SK-N-SH (cell line): ENCODE measurements at regions not wholly inside any gene's neighbourhood (a gene's known extent, or its start where the extent isn't known, plus 50 kb on each side); places are given as distances from the start of the nearest gene placed in this dataset.

Source experiments
- CTCF ChIA-PET: fragments of 300-600, 350-600 bp; formaldehyde crosslinking; extraction: SDS; loops from one replicate; lab custom pipeline; 2021; lab: Yijun Ruan, JAX
- POLR2A ChIA-PET: fragments of 350-600 bp; sonication (Branson Sonifier 250); formaldehyde crosslinking; extraction: SDS; loops from one replicate; lab custom pipeline; 2020; ENCODE audit warnings: antibody characterized with exemption, inconsistent platforms; lab: Yijun Ruan, JAX
- DNase-seq: peaks from one replicate; pipeline ENCODE4 v3.0.0; 2012
- H2AFZ ChIP-seq: fragments of 200-600 bp; sonication (generic); 2 replicates; pipeline ENCODE4 v1.8.1; 2016; ENCODE audit warnings: antibody characterized with exemption, mild to moderate bottlenecking, low read depth
- H3F3A ChIP-seq: fragments of 200-600 bp; sonication (generic); replicated peaks from 2 replicates; pipeline ENCODE3; 2016; ENCODE audit warnings: antibody characterized with exemption, mild to moderate bottlenecking; ENCODE audit not compliant: insufficient read depth
- H3K27ac ChIP-seq, 2 experiments: fragments of 200-500 bp in 1 of 2; fragments of 200-600 bp in 1 of 2; sonication (Bioruptor generic) in 1 of 2; sonication (generic), shearing (Covaris generic) in 1 of 2; 2 replicates each; pipeline versions ENCODE4 v1.5.1 to v1.6.1; 2014 to 2016; ENCODE audit warnings: low read depth in 2 of 2, inconsistent platforms in 1 of 2, low read length in 1 of 2, mild to moderate bottlenecking in 1 of 2, mixed read lengths in 1 of 2
- H3K27me3 ChIP-seq: fragments of 200-600 bp; sonication (generic), shearing (Covaris generic); 2 replicates; pipeline ENCODE4 v1.6.1; 2016; ENCODE audit warnings: mixed run types; ENCODE audit not compliant: insufficient read depth
- H3K36me3 ChIP-seq, 2 experiments: fragments of 200-500 bp in 1 of 2; fragments of 200-600 bp in 1 of 2; sonication (Bioruptor generic) in 1 of 2; sonication (generic) in 1 of 2; replicated peaks in 1 of 2; 2 replicates each; pipeline versions ENCODE3 to v1.5.1; 2014 to 2016; ENCODE audit warnings: low read length in 1 of 2, mild to moderate bottlenecking in 1 of 2; ENCODE audit not compliant: insufficient read depth in 2 of 2, control insufficient read depth in 1 of 2
- H3K4me1 ChIP-seq, 2 experiments: fragments of 200-500 bp in 1 of 2; fragments of 200-600 bp in 1 of 2; sonication (Bioruptor generic) in 1 of 2; sonication (generic), shearing (Covaris generic) in 1 of 2; 2 replicates each; pipeline versions ENCODE4 v1.5.1 to v1.6.1; 2014 to 2016; ENCODE audit warnings: low read depth in 1 of 2, low read length in 1 of 2, mixed run types in 1 of 2; ENCODE audit not compliant: insufficient read depth in 2 of 2, control insufficient read depth in 1 of 2
- H3K4me2 ChIP-seq: fragments of 200-600 bp; sonication (generic), shearing (Covaris generic); 2 replicates; pipeline ENCODE4 v1.6.1; 2017; ENCODE audit warnings: mixed run types
- H3K4me3 ChIP-seq, 2 experiments: fragments of 200-500 bp in 1 of 2; fragments of 200-600 bp in 1 of 2; sonication (Bioruptor generic) in 1 of 2; sonication (generic), shearing (Covaris generic) in 1 of 2; 2 replicates each; pipeline versions ENCODE4 v1.5.1 to v1.8.1; 2014 to 2016; ENCODE audit warnings: low read depth in 2 of 2, inconsistent platforms in 1 of 2, low read length in 1 of 2, mild to moderate bottlenecking in 1 of 2, mixed read lengths in 1 of 2, moderate library complexity in 1 of 2
- H3K79me2 ChIP-seq: fragments of 200-600 bp; sonication (generic); 2 replicates; pipeline ENCODE4 v1.8.1; 2017; ENCODE audit warnings: mild to moderate bottlenecking; ENCODE audit not compliant: insufficient read depth
- H3K9ac ChIP-seq: fragments of 200-600 bp; sonication (generic); 2 replicates; pipeline ENCODE4 v1.6.1; 2017; ENCODE audit warnings: mixed run types
- H3K9me2 ChIP-seq: fragments of 200-600 bp; sonication (generic); 2 replicates; pipeline ENCODE4 v1.6.1; 2017; ENCODE audit warnings: mixed run types
- H3K9me3 ChIP-seq: fragments of 200-600 bp; sonication (generic); 2 replicates; pipeline ENCODE4 v1.6.1; 2017; ENCODE audit warnings: mixed run types, mild to moderate bottlenecking, moderate library complexity
- H4K20me1 ChIP-seq: fragments of 200-600 bp; sonication (generic); 2 replicates; pipeline ENCODE4 v1.6.1; 2017; ENCODE audit warnings: mild to moderate bottlenecking, mixed run types; ENCODE audit not compliant: insufficient read depth
- CHD2 ChIP-seq: fragments of 150-350 bp; IDR thresholded peaks from 2 replicates; pipeline ENCODE4 v1.6.1; 2018; ENCODE audit warnings: low read length; ENCODE audit not compliant: partially characterized antibody
- ELF1 ChIP-seq: IDR thresholded peaks from 2 replicates; pipeline ENCODE4 v1.4.0; 2012
- EP300 ChIP-seq, 2 experiments: IDR thresholded peaks; 2 replicates each; pipeline versions ENCODE4 v1.4.0 to v1.6.1; 2012; ENCODE audit warnings: borderline replicate concordance in 1 of 2, low read depth in 1 of 2, low read length in 1 of 2
- EZH2phosphoT487 ChIP-seq: fragments of 200-600 bp; sonication (generic); IDR thresholded peaks from 2 replicates; pipeline ENCODE4 v1.6.1; 2017; ENCODE audit warnings: low read depth, mixed run types, mild to moderate bottlenecking, antibody characterized with exemption, moderate library complexity, borderline replicate concordance
- FOSL2 ChIP-seq: IDR thresholded peaks from 2 replicates; pipeline ENCODE4 v1.4.0; 2012; ENCODE audit warnings: low read depth, mild to moderate bottlenecking, moderate library complexity, borderline replicate concordance
- GABPA ChIP-seq: IDR thresholded peaks from 2 replicates; pipeline ENCODE4 v1.4.0; 2012; ENCODE audit warnings: low read depth, mild to moderate bottlenecking
- GATA2 ChIP-seq: sonication (generic); formaldehyde crosslinking; IDR thresholded peaks from 2 replicates; pipeline ENCODE4 v1.5.0; 2020; ENCODE audit warnings: mild to moderate bottlenecking, missing genetic modification reagents
- JUND ChIP-seq: IDR thresholded peaks from 2 replicates; pipeline ENCODE4 v1.4.0; 2012
- MEF2A ChIP-seq: IDR thresholded peaks from 2 replicates; pipeline ENCODE4 v1.4.0; 2012; ENCODE audit warnings: low read depth, borderline replicate concordance
- MXI1 ChIP-seq: IDR thresholded peaks from 2 replicates; pipeline ENCODE4 v1.6.1; 2012; ENCODE audit warnings: mild to moderate bottlenecking, low read depth, low read length, improper control_type of control experiment
- PBX3 ChIP-seq: IDR thresholded peaks from 2 replicates; pipeline ENCODE4; 2012
- RCOR1 ChIP-seq: fragments of 150-350 bp; IDR thresholded peaks from 2 replicates; pipeline ENCODE4 v1.6.1; 2017; ENCODE audit warnings: antibody characterized with exemption, low read length
- RFX5 ChIP-seq: IDR thresholded peaks from 2 replicates; pipeline ENCODE4 v1.6.1; 2012; ENCODE audit warnings: mild to moderate bottlenecking, improper control_type of control experiment, low read length
- SIN3A ChIP-seq: IDR thresholded peaks from 2 replicates; pipeline ENCODE4 v1.6.1; 2012; ENCODE audit warnings: low read depth, mild to moderate bottlenecking, low read length, moderate library complexity, borderline replicate concordance
- WGBS: methylation state at CpG from one replicate; pipeline ENCODE4 v1.1.6; 2017; ENCODE audit warnings: low lambda C conversion rate; 5-methylcytosine and 5-hydroxymethylcytosine counted together
- TF ChIP-seq, protein P1 (sequence below): fragments of 150-350 bp; IDR thresholded peaks from 2 replicates; pipeline ENCODE4 v1.6.1; 2016; ENCODE audit warnings: mild to moderate bottlenecking, low read depth, low read length
- TF ChIP-seq, protein P2 (sequence below): IDR thresholded peaks from 2 replicates; pipeline ENCODE4 v1.4.0; 2012; ENCODE audit warnings: low read depth, borderline replicate concordance

GRCh38 chr10:44848211-44848610, 62.9 kb upstream of the TMEM72 start:
- no peaks in the 10 kb centered on the region for H3F3A ChIP-seq
- H3K79me2 ChIP-seq: no peaks in the 10 kb centered on the region
- H3K9me2 ChIP-seq: no peaks in the 10 kb centered on the region
- no peaks in the 10 kb centered on the region for H3K36me3 ChIP-seq
- CTCF ChIA-PET: interaction anchor here (1.2 to 2.7 kb wide), 2 partner anchors 10 to 16 kb away, joined by 3 to 22 read pairs; no protein-coding TSS in a partner anchor
- no peaks in the 10 kb centered on the region for H3K4me1 ChIP-seq
- POLR2A ChIA-PET: no interaction called here
- no peak for DNase-seq
- no peak overlapping the region for H2AFZ ChIP-seq
- H3K27me3 ChIP-seq: peaks cover 21% of the 10 kb centered on the region; the same call in 1 of the 2 replicates
- no peak overlapping the region for H3K4me3 ChIP-seq
- 9% methylated on average over 4 of the region's 4 CpGs for WGBS
- H3K4me2 ChIP-seq: no peak overlapping the region
- H4K20me1 ChIP-seq: no peaks in the 10 kb centered on the region
- H3K27ac ChIP-seq: no peak overlapping the region
- no peaks in the 10 kb centered on the region for H3K9me3 ChIP-seq
- TF ChIP-seq SIN3A: no peak
- TF ChIP-seq PBX3: no peak
- TF ChIP-seq, protein P1, sequence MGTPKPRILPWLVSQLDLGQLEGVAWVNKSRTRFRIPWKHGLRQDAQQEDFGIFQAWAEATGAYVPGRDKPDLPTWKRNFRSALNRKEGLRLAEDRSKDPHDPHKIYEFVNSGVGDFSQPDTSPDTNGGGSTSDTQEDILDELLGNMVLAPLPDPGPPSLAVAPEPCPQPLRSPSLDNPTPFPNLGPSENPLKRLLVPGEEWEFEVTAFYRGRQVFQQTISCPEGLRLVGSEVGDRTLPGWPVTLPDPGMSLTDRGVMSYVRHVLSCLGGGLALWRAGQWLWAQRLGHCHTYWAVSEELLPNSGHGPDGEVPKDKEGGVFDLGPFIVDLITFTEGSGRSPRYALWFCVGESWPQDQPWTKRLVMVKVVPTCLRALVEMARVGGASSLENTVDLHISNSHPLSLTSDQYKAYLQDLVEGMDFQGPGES: no peak
- TF ChIP-seq JUND: no peak
- no peak overlapping the region for H3K9ac ChIP-seq

DNA sequence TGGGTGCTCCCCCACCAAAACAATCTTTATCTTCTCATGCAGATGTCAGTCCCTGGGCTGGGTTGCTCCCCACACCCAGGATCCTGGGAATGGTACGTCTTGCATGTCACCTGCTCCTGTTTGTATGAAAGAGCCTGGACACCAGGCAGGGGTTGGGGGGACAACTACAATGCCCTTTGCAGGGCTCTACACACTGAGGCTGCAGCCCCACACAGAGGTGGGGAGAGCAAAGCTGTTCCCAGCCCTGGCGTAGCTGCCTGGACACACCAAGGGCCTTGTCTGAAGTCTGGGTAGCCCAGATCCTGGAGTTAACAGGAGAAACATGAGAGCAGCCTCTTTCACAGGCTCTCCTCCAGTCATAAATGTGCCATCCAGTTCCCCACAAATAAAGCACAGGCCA, 61.2 kb upstream of the TMEM72 start:
- H3F3A ChIP-seq: no peaks in the 10 kb centered on the region
- TF ChIP-seq SIN3A (no peak), MEF2A (no peak), CHD2 (no peak), JUND (no peak), ELF1 (no peak), GATA2 (no peak), RCOR1 (no peak), EP300 (IDR thresholded peaks at IDR 0.05; ENCODE audit: borderline replicate concordance in 1 of 2, low read depth in 1 of 2, low read length in 1 of 2) (no peak), MXI1 (no peak), GABPA (no peak), PBX3 (no peak), EZH2phosphoT487 (no peak), FOSL2 (no peak), RFX5 (no peak)
- TF ChIP-seq, protein P2, sequence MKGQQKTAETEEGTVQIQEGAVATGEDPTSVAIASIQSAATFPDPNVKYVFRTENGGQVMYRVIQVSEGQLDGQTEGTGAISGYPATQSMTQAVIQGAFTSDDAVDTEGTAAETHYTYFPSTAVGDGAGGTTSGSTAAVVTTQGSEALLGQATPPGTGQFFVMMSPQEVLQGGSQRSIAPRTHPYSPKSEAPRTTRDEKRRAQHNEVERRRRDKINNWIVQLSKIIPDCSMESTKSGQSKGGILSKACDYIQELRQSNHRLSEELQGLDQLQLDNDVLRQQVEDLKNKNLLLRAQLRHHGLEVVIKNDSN: no peak
- POLR2A ChIA-PET: no interaction called here
- H4K20me1 ChIP-seq: no peaks in the 10 kb centered on the region
- H3K4me1 ChIP-seq: no peaks in the 10 kb centered on the region
- no peak overlapping the region for H3K4me3 ChIP-seq
- WGBS: 21% methylated on average over 2 of the region's 2 CpGs
- CTCF ChIA-PET: interaction anchor here (0.9 kb wide), 1 partner anchor 14 kb away, joined by 3 read pairs; no protein-coding TSS in a partner anchor
- no peak overlapping the region for H2AFZ ChIP-seq
- no peak overlapping the region for H3K27ac ChIP-seq
- no peak overlapping the region for H3K4me2 ChIP-seq
- H3K27me3 ChIP-seq: peaks cover 15% of the 10 kb centered on the region; the same call in 1 of the 2 replicates
- H3K9me2 ChIP-seq: no peaks in the 10 kb centered on the region
- no peaks in the 10 kb centered on the region for H3K79me2 ChIP-seq
- no peaks in the 10 kb centered on the region for H3K36me3 ChIP-seq
- DNase-seq: no peak
- no peaks in the 10 kb centered on the region for H3K9me3 ChIP-seq
- H3K9ac ChIP-seq: no peak overlapping the region
